ENCODE measurements at regions not wholly inside any gene's neighbourhood (a gene's known extent, or its start where the extent isn't known, plus 50 kb on each side); places are given as distances from the start of the nearest gene placed in this dataset.

DNA sequence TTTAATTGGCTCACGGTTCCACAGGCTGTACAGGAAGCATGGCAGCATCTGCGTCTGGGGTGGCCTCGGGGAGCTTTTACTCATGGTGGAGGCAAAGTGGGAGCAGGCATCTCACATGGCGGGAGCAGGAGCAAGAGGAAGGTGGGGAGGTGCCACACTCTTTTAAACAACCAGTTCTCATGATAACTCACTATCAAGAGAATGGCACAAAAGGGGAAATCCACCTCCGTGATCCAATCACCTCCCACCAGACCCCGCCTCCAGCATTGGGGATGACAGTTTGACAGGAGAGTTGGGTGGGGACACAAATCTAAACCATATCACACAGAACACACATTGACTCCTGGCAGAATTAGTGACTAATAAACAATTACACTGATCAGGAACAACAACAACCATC, 68.6 kb upstream of the ACKR3 start:
- Histone ChIP-seq H3K4me3 (replicated peaks; ENCODE audit: insufficient read depth, low read length) (no peak overlapping the region), H3K27ac (replicated peaks) (no peak overlapping the region), H3K27me3 (ENCODE audit: insufficient read depth, poor library complexity, severe bottlenecking) (no peaks in the 10 kb centered on the region)
- TF ChIP-seq POLR2AphosphoS5 (IDR thresholded peaks at IDR 0.05; ENCODE audit: low read depth): no peak
- TF ChIP-seq, protein P1, sequence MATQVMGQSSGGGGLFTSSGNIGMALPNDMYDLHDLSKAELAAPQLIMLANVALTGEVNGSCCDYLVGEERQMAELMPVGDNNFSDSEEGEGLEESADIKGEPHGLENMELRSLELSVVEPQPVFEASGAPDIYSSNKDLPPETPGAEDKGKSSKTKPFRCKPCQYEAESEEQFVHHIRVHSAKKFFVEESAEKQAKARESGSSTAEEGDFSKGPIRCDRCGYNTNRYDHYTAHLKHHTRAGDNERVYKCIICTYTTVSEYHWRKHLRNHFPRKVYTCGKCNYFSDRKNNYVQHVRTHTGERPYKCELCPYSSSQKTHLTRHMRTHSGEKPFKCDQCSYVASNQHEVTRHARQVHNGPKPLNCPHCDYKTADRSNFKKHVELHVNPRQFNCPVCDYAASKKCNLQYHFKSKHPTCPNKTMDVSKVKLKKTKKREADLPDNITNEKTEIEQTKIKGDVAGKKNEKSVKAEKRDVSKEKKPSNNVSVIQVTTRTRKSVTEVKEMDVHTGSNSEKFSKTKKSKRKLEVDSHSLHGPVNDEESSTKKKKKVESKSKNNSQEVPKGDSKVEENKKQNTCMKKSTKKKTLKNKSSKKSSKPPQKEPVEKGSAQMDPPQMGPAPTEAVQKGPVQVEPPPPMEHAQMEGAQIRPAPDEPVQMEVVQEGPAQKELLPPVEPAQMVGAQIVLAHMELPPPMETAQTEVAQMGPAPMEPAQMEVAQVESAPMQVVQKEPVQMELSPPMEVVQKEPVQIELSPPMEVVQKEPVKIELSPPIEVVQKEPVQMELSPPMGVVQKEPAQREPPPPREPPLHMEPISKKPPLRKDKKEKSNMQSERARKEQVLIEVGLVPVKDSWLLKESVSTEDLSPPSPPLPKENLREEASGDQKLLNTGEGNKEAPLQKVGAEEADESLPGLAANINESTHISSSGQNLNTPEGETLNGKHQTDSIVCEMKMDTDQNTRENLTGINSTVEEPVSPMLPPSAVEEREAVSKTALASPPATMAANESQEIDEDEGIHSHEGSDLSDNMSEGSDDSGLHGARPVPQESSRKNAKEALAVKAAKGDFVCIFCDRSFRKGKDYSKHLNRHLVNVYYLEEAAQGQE (IDR thresholded peaks at IDR 0.05; ENCODE audit: insufficient replicate concordance, low read depth): no peak
- TF ChIP-seq, protein P2, sequence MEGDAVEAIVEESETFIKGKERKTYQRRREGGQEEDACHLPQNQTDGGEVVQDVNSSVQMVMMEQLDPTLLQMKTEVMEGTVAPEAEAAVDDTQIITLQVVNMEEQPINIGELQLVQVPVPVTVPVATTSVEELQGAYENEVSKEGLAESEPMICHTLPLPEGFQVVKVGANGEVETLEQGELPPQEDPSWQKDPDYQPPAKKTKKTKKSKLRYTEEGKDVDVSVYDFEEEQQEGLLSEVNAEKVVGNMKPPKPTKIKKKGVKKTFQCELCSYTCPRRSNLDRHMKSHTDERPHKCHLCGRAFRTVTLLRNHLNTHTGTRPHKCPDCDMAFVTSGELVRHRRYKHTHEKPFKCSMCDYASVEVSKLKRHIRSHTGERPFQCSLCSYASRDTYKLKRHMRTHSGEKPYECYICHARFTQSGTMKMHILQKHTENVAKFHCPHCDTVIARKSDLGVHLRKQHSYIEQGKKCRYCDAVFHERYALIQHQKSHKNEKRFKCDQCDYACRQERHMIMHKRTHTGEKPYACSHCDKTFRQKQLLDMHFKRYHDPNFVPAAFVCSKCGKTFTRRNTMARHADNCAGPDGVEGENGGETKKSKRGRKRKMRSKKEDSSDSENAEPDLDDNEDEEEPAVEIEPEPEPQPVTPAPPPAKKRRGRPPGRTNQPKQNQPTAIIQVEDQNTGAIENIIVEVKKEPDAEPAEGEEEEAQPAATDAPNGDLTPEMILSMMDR (IDR thresholded peaks at IDR 0.05; ENCODE audit: insufficient read depth, low read length): no peak
- no peak for TF ChIP-seq GABPA (IDR thresholded peaks at IDR 0.05; ENCODE audit: low read depth)
- no peak for TF ChIP-seq SPI1 (IDR thresholded peaks at IDR 0.05; ENCODE audit: borderline replicate concordance, low read depth)
- DNase-seq (ENCODE audit: low read depth in 1 of 2, low spot score in 1 of 2): no peak

DNA sequence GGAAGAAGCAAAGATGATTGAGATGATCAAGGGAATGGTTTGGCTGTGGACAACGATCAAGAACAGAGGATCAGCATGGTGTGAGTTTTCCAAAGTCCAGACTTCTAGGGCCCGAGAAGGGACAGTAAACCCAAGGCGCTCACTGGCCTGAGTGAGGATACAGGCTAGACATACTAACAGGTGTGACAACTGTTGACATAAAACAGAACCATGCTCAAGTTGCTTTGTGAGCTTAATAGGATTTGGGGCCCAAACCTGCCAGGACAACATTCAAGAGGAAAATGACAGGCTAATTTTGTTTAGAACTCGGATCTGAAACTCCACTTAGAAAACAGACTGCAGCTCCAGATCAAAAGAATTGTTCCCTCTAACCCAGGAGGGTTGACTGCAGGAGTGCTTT, 68.1 kb upstream of the ACKR3 start:
- DNase-seq (ENCODE audit: low read depth in 1 of 2, low spot score in 1 of 2): no peak
- no peak overlapping the region for H3K27ac ChIP-seq (replicated peaks)
- H3K27me3 ChIP-seq (ENCODE audit: insufficient read depth, poor library complexity, severe bottlenecking): no peaks in the 10 kb centered on the region
- TF ChIP-seq POLR2AphosphoS5 (IDR thresholded peaks at IDR 0.05; ENCODE audit: low read depth): no peak
- no peak for TF ChIP-seq SPI1 (IDR thresholded peaks at IDR 0.05; ENCODE audit: borderline replicate concordance, low read depth)
- TF ChIP-seq, protein P2 (IDR thresholded peaks at IDR 0.05; ENCODE audit: insufficient read depth, low read length): no peak
- no peak for TF ChIP-seq GABPA (IDR thresholded peaks at IDR 0.05; ENCODE audit: low read depth)
- TF ChIP-seq, protein P1 (IDR thresholded peaks at IDR 0.05; ENCODE audit: insufficient replicate concordance, low read depth): no peak
- H3K4me3 ChIP-seq (replicated peaks; ENCODE audit: insufficient read depth, low read length): no peak overlapping the region

DNA sequence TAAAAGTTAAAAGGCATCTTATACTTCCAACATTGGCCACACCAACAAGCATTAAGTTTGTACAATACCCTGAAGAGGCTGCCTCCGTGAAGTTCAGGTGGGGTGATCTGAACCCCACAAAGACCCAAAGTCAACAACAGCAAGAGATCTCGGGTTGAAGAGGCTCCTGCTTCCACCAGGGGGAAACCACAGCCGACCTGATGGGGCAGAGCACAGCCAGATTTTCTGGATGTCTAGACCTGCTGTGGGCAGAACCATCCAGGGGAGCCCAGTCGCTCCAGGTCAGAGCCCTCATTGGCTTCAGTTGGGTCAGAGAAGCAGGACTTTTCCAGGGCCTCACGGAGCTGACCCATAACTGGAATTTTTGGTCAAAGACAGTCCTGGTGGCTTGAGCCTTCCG, 66.5 kb upstream of the ACKR3 start:
- TF ChIP-seq POLR2AphosphoS5 (IDR thresholded peaks at IDR 0.05; ENCODE audit: low read depth) (no peak), SPI1 (IDR thresholded peaks at IDR 0.05; ENCODE audit: borderline replicate concordance, low read depth) (no peak)
- TF ChIP-seq, protein P2 (IDR thresholded peaks at IDR 0.05; ENCODE audit: insufficient read depth, low read length): no peak
- peaks cover 1% of the 10 kb centered on the region for H3K27me3 ChIP-seq (ENCODE audit: insufficient read depth, poor library complexity, severe bottlenecking)
- H3K4me3 ChIP-seq (replicated peaks; ENCODE audit: insufficient read depth, low read length): no peak overlapping the region
- DNase-seq (ENCODE audit: low read depth in 1 of 2, low spot score in 1 of 2): no peak
- no peak overlapping the region for H3K27ac ChIP-seq (replicated peaks)

DNA sequence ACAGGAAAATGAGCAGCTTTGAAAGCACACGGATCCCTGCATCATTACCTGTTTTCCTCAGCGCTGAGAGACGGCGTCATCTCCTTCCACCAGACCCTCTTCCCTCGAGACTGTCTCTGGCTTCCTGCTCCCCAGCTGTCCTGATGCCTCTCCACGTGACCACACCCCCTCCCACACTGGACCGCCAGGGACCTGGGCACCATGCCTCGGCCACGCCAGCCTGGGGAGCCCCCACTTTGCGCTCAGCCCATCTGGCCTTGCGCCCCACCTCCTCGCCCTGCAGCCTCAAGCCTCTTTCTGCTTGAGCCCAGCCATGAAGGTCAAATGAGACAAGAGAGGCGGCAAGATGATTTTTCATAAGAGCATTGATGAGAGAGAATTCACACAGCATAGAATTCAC, 66.0 kb upstream of the ACKR3 start:
- Histone ChIP-seq H3K4me3 (replicated peaks; ENCODE audit: insufficient read depth, low read length) (no peak overlapping the region), H3K27me3 (ENCODE audit: insufficient read depth, poor library complexity, severe bottlenecking) (peaks cover 2% of the 10 kb centered on the region), H3K27ac (replicated peaks) (no peak overlapping the region)
- no peak for DNase-seq (ENCODE audit: low read depth in 1 of 2, low spot score in 1 of 2)
- TF ChIP-seq POLR2AphosphoS5 (IDR thresholded peaks at IDR 0.05; ENCODE audit: low read depth) (no peak), GABPA (IDR thresholded peaks at IDR 0.05; ENCODE audit: low read depth) (no peak), SPI1 (IDR thresholded peaks at IDR 0.05; ENCODE audit: borderline replicate concordance, low read depth) (no peak)
- TF ChIP-seq, protein P2 (IDR thresholded peaks at IDR 0.05; ENCODE audit: insufficient read depth, low read length): no peak
- TF ChIP-seq, protein P1 (IDR thresholded peaks at IDR 0.05; ENCODE audit: insufficient replicate concordance, low read depth): no peak

All from HL-60 (cell line).